HG03039 (cell line): ENCODE measurements at regions not wholly inside any gene's neighbourhood (a gene's known extent, or its start where the extent isn't known, plus 50 kb on each side); places are given as distances from the start of the nearest gene placed in this dataset.
"Not testable (repeated sequence)": the region's sequence is repeated elsewhere in the genome, so short reads cannot be mapped to it uniquely, and the experiment has no call there.

Experiments
- ATAC-seq: cut with Tn5 transposase; IDR thresholded peaks from one replicate; pipeline ENCODE4 v1.9.1; 2021; ENCODE audit warnings: mild to moderate bottlenecking, moderate library complexity; ENCODE audit not compliant: unreplicated experiment

DNA sequence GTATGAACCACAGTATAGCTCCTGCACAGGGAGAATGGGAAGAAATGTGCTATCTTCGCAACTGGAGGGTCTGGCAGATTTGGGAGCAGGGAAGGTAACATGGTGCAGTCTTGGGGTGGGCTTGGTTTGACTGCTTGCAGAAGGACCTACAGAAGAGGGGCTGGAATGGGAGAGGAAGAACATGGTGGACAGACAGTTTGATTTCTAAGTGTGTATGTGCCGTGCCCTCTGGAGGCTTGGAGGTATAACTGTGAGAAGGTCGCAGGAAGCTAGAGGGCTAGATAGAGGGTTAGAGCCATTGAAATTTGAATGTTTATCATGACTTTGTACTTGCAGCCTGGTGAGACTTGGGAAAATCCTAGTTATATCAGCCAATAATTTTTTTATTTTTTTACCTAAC lies 169.2 kb downstream of the SQOR start:
- ATAC-seq: no peak

DNA sequence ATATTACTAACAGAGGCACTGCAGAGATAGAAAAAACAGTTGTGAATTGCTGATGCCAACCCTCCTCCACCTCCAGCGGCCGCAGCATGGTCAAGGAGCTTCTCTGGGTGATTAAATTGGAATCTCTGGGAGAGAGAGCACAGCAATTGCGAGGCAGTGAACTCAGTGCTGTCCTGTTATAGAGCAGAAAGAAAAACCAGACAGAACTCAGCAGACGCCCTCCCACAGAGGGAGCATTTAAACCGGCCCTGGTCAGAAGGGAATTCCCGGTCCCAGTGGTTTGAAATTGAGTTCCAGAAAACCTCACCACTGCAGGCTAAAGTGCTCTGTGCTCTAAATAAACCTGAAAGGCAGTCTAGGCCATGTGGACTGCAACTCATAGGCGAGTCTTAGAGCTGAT lies 175.4 kb downstream of the SQOR start:
- ATAC-seq: no peak

DNA sequence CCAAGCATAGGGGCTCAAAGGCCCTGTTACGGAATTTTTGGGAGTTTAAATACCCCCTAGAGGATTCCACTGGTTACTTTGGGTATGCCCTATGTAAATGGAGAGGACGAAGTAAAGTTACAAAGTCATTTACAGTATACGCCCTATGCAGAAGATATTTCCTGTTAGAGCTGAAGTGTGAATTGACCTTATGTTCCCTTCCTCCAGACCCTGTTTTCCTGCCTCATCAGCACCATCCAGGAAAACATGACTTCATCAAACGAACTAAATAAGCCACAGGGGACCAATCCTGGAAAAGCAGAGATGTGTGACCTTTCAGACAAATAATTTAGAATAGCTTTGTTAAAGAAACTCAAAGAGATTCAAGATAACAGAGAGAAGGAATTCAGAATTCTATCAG lies 177.4 kb downstream of the SQOR start:
- ATAC-seq: no peak

DNA sequence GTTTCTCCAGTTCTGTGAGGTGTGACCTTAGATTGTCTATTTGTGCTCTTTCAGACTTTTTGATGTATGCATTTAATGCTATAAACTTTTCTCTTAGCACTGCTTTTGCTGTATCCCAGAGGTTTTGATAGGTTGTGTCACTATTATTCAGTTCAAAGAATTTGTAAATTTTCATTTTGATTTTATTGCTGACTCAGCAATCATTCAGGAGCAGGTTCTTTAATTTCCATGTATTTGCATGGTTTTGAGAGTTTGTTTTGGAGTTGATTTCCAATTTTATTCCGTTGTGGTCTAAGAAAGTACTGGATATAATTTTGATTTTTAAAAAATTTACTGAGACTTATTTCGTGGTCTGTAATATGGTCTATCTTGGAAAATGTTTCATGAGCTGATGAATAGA lies 182.7 kb downstream of the SQOR start:
- not testable (repeated sequence) for ATAC-seq

DNA sequence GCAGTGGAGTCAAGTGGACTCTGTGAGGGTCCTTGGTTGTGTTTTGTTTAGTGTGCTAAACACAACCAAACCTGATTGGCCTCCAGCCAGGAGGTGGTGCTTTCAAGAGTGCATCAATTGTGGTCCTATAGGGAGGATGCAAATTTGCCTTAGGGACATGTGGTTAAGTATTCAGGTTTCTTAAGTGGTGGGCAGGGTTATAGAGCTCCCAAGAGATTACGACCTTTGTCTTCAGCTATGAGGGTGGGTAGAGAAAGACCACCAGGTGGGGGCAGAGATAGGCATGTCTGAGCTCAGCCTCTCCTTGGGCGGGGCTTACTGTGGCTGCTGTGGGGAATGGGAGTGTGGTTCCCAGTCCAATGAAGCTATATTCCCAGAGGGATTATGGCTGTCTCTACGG lies 186.6 kb downstream of the SQOR start:
- no peak for ATAC-seq

DNA sequence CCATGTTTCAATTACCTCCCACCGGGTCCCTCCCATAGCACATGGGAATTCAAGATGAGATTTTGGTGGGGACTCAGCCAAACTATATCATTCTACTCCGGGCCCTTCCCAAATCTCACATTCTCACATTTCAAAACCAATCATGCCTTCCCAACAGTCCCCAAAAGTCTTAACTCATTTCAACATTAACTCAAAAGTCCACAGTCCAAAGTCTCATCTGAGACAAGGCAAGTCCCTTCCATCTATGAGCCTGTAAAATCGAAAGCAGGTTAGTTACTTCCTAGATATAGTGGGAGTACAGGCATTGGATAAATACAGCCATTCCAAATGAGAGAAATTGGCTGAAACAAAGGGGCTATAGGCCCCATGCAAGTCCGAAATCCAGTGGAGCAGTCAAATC lies 188.1 kb downstream of the SQOR start:
- not testable (repeated sequence) for ATAC-seq

DNA sequence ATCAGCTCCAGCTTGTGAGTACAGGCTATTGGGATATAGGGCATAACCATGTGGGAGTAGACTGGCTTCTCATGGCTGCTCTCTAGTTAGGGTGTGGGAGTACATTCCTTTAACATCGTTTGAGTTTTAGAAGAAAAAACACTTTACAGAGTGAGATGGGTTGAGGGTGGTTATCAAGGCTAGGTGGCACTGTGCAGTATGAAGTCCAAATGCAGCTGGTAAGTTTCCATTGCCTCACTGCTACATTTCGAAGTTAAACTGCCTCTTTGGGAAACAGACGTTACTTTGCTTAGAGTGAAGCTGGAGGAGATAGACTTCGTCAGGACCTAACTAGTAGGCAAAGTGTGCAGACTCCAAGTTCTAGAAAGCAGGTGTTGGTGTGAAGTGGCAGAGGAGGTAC lies 192.4 kb downstream of the SQOR start:
- no peak for ATAC-seq

DNA sequence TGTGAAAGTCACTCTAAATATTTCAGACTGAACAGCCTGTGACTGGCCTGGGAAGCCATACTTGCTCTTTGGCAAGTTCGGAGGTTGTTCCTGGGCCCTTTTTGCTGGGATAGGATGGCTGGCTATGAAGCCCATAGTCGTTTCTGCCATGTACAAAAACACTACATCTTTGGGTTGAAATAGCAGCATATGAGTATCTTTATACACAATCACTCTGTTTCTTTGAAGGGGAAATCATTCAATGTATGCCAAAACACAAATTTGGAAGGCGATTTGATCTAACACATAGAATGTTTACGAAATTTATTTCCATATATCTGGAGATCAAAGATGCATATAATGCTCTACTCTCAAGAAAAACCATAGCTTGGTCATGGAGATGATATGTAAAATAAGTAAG lies 192.9 kb downstream of the SQOR start:
- no peak for ATAC-seq

DNA sequence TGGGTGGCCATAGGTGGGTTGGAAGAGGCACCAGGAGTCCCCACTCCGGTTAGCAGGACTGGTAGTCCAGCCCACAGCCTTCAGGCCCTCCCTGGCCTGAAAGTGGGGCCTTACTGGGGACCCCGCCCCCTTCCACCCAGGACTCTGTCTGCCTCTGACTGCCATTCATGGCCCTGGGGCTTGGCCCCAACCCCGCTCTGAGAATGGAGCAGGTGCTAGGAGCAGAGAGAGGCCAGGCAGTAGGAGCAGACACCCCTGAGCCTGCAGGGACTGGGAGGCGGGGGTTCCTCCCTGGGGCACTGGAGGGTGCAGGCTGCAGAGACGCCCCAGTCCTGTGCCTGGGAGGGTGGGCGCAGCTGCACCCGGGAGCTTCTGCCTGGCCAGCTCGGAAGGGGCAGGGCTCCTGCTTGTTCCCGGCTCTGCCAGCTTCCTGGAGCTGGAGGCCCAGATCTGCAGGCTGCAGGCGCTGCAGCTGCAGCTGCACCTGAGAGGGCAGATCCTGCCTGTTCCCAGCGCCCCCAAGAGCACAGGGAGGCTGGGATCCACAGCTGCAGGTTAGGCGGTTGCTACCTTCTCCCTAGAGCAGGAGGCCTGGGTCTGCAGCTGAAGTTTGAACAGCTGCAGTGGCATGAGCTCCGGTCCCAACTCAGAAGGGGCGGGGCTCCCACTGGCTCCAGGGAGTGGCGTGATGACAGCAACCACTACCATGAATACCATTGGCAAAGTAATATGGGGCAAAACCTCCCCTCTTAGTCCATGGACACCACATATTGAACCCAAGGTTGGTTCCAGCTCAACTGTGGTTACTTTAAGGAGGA lies 194.7 kb downstream of the SQOR start:
- ATAC-seq: no peak

DNA sequence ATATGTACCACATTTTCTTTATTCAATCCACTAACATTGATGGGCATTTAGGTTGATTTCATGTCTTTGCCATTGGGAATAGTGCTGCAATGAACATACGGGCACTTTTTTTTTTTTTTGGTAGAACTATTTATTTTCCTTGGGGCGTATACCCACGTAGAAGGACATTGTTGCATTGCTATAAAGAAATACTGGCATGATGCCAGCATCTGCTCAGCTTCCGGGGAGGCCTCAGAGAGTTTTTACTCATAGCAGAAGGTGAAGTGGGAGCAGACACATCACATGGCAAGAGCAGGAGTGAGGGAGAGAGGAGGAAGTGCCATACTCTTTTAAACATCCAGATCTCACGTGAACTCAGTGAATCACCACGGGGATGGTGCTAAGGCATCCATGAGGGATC lies 197.0 kb downstream of the SQOR start:
- no peak for ATAC-seq

DNA sequence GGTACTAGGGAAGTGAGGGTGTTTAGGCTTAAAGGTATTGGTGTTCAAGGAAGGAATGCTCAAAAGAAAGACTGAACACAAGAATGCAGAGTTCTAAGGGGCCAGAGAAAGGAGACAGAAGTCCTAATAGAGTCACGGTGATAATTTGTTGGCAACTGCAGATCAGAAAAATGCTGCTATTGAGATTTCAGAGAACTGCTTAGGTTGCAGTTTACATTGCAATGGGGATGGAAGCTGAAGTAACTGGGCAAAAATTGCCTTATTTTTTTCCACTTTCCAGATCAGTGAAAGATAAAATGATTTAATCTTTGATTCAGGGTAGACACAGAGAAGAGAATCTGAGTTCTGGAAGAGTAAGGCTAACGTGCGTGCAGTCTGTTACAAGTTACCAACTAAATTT lies 199.8 kb downstream of the SQOR start:
- ATAC-seq: no peak

DNA sequence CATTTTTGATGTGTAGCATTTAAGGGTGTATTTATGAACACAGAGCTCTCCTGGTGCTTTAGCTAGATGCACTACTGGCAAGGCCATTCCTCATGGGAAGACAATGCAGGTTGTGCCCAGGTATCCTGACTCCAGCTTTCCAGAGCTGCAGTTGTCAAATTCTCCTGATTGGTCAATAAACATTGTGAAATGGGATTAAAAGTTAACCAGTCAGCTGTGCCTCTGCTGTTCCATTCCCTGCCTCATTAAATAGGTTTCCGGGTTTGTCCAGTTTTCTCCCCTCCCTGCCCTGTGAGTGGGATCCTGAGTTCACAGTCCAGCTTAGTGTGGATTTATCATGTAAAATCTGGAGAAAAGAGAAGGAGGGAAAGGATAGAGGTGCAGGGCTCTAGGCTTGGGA lies 207.3 kb downstream of the SQOR start:
- no peak for ATAC-seq

DNA sequence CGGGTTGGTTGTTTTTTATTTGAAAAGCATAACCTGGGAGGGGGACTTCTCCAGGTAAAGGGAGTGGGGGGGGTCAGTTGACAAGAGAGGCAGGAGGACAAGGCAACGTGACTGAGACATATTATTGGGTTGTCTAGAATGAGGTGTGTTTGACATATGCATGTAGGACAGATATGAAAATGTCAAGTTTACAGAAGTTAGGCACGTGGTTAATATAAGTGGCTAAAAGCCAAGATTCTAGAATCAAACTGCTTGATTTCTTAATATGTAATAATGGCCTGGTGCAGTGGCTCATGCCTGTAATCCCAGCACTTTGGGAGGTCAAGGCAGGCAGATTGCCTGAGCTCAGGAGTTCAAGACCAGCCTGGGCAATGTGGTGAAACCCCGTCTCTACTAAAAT lies 212.8 kb downstream of the SQOR start:
- no peak for ATAC-seq

DNA sequence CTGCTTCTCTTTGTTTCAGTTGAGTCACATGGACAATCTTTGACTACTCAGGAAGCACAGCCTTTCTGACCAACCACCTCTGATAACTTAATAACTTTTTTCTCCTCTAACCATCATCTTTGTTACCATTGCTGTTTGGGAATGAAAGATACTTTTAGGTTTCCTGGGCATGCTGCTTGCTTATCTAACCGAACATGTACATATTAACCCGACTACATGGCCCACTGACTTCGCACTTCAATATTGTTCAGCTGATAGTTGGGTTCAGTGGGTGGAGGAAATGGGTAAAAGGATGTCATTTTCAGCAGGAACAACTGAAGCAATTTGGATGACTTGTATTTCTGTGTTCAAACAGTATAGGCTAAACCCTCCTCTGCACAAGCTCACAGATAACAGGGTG lies 214.3 kb downstream of the SQOR start:
- no peak for ATAC-seq

DNA sequence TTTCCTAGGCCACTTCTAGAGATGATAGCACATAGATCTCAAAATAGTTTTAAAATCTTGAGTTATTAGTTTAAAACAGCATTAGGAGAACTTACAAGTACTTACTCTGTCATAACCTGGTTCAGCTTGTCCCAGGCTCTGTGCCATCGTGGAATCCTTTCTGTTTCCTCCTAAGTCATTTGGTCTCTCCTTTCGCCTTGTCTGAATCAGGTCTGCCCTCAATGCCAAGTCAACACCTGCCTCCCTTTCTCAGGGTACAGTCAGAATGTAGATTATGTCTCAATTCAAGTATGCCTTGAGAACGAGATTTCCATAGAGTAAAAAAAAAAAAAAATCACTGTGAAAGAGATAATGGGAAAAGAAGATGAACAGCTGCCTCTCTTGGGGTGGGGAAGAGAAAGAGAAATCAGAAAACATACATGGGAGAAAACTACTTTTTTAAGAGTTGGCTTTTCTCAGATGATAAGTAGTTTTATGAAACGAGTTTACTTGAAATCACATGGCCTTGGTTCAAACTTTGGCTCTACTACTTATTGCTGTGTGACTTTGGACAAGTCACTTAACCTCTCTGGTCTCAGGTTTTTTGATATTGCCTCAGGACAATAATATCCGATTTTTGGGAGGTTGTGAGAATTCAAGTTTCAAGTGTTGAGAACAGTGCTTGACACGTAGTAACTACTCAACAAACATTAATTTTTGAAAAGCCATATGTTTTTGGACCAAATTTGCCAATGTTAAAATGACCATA lies 219.8 kb downstream of the SQOR start:
- ATAC-seq: no peak

DNA sequence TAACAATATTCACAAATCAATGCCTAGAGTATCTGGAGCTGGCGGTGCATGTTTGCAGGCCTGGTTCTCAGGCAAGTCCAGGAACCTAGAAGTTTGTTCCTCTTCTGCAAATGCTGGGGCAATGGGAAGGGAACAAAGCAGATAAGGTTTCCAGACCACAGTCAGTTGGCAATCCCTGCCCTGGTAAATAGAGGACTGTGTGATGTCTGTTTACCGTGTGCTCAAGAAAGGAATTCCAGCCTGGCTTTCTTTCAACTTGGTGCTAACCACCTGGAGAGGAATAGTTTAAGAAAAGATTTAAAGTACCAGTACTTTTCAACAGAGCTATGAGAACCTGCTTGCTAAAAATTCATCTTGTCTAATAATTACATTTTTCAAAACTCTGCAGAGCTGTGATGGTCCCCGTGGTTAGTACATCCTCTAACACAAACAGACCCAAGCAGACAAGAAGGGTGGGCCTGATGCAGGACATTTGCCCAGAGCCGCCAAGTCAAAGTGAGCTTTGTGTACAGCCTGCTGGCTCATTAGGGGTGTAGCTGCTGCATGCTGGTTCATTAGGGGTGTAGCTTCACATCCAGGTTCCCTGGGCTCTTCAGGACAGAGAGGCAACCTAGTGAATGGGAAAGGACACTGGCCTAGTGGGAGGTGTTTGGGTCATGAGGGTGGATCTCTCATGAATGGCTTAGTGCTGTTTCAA lies 220.5 kb downstream of the SQOR start:
- no peak for ATAC-seq

DNA sequence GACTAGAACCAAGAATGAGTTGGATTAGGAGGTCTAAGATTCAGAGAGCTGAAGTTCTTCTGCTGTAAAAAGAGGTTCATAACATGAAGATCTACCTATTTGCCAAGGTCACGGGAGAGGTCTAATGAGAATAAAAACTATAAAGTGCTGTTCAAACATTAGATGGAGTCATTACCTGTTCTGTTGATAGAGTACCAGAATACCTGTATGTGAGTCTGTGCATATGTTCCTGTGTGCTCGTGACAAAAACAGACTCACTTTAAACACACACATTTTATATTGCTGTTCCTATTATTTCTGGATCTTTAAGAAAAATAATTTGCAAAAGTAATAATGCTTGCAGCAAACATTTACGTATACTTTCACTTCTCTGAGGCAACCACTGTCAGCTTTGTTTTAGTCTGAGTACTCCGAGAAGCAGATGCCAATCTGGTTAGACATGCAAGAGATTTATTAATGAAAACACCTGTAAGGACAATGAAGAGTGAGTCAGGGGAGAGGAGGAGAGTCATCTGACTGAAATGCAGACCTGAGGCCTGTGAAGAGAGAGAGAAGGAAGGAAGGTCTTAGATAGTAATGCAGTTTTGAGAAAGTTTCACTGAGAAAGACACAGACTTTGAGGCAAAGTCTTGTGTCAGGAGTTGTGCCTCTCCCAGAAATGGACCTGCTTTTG lies 221.2 kb downstream of the SQOR start:
- no peak for ATAC-seq

DNA sequence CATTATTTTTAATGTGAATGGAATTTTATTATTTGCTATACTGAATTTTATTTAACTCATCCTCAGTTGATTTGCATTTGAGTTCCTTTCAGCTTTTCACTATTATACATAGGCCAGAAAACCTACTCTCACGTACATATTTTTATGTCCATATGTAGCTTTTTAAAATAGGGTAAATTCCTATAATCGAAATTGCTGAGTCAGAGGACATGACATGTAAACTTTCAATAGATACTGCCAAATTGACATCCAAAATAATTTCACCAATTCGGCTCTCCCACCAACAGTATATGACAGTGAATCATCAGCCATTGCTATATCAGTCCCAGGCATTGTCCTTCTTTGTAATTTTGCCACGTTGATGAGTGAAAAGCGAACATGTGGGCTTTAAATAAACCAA lies 222.5 kb downstream of the SQOR start:
- ATAC-seq: no peak

DNA sequence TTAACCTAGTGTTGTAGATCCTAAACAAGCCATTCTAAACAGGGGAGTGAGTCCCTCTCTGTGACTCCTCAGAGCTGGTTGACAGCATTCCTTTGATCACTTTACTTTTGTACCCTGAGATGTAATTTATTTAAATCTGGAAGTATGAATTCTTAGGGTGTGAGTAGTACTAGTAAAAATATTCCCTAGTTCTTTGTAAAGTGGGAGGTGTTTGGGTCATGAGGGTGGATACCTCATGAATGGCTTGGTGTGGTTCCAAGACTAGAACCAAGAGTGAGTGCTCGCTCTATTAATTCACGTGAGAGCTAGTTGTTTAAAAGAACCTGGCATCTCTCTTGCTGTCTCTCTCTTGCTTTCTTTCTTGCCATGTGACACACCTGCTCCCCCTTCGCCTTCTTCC lies 223.7 kb downstream of the SQOR start:
- no peak for ATAC-seq

DNA sequence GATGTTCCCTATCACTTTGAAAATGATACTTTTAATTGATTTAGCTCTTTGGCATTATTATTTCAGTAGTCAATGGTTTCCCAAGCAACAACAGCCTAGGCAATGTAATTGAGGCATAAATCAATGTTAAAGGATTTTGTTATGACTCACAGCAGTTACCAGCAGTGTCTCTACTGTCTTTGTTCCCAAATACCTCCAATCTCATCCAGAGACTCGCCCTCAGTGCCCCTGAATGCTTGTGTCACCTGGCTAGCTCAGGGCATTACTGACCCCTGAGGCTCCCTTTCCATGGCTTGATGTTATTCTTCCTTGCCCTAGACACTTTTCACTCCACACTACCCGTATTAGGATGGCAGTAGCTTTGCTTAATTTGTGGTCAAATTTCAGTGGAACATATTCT lies 227.2 kb downstream of the SQOR start:
- ATAC-seq: no peak

DNA sequence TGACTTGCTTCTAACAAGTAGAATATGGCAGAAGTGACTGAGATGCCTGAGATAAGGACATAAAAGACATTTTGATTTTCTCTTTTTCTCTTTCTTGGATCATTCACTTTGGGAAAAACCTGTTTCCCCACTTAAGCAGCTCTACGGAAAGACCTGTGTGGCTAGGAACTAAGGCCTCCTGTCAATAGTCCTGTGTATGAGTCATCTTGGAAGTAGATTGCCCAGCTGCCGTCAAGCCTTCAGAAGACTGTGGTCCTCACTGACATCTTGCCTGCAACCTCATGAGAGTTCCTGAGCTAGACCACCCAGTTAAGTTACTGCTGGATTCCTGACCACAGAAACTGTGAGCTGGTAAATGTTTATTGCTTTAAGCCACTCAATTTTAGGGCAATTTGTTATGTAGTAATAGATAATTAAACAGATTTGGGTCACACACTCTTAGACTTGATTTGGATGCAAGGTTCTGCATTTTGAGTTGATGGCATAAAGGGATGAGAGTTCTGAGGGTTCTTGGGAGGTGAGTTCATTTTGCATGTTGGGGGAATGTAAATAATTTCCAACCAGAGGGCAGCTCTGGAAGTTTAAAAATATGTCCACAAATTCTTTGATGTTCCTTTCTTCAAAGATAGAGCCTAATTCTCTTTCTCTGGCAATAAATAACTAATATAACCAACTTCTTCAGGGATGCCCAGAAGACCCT lies 229.2 kb downstream of the SQOR start:
- ATAC-seq: no peak
